ENCODE measurements at regions not wholly inside any gene's neighbourhood (a gene's known extent, or its start where the extent isn't known, plus 50 kb on each side); places are given as distances from the start of the nearest gene placed in this dataset.
"Not testable (repeated sequence)": the region's sequence is repeated elsewhere in the genome, so short reads cannot be mapped to it uniquely, and the experiment has no call there.

DNA sequence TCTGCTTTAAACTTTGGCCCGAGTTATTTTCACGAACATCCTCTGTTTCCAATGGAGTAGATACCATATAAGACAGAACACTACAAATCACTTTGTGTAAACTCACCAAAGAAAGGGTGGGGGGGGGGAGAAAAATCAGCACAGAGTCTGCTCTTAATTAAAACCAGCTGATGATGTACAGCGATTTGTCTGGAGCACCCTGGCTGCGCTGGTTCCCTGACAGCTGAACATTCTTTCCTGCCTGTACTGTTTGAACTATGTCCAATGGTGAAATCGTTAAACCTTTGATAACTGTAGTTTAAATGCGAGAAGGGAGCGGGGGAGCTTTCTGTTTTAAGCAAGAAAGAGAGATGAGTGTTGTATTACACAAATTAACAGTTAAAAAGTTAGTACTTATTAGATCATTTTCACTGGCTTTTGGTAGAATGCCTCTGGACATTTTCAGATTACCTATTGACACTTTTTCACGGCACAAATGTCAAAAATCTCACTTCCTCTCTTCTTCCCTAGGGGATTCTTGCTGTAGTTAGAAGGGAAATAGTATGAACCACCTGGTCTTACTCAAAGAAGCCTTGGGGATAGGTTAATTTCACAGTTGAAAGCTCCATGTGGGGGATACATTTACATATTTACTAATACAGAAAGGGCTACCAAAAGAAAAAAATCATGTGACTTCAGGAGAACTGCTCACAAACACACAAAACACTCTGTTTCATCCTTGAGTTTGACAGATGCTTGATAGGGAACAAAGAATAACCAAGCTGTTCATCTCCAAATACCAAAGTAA is 140.2 kb upstream of the RUNX1 start:
- Mint-ChIP-seq H3K27me3 (peaks cover 3% of the 10 kb centered on the region), H3K36me3 (ENCODE audit: low read depth) (no peaks in the 10 kb centered on the region), H3K4me3 (no peak overlapping the region), H3K4me1 (ENCODE audit: low read depth) (peaks cover 31% of the 10 kb centered on the region), H3K27ac (peak overlapping the region; percentile 79), H3K9me3 (peaks cover 4% of the 10 kb centered on the region)

DNA sequence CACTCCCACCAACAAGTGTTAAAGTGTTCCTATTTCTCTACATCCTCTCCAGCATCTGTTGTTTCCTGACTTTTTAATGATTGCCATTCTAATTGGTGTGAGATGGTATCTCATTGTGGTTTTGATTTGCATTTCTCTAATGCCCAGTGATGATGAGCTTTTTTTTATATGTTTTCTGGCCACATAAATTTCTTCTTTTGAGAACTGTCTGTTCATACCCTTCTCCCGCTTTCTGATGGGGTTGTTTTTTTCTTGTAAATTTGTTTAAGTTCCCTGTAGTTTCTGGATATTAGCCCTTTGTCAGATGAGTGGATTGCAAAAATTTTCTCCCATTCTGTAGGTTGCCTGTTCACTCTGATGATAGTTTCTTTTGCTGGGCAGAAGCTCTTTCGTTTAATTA is 134.3 kb upstream of the RUNX1 start:
- H3K4me3 Mint-ChIP-seq; H3K27me3 Mint-ChIP-seq; H3K36me3 Mint-ChIP-seq (ENCODE audit: low read depth); H3K27ac Mint-ChIP-seq; H3K9me3 Mint-ChIP-seq: not testable (repeated sequence)
- peaks cover 29% of the 10 kb centered on the region for H3K4me1 Mint-ChIP-seq (ENCODE audit: low read depth)

DNA sequence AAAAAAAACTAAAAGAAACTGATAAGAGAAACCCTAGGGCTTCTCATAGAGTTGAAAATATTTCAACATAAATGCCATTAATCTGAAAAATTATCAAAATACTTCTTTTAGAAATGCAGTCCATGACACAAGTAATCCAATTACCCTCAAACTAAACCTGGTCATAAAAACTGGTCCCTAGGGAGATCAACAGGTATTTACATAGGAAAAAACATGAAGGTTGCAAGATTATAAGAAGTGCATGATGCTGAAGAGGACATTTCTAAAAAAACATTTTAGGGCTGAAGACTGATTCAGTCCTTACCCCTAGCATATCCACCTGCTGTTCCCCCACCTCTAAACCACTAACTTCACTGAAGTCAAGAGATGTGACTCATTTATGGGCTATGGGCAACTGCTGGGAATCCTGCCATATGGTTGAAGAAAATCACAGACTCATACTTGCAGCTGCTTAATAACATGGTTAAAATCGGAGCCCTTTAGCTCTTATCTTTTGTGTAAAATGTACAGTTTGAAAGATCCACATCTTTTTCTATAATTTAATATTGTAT is 131.0 kb upstream of the RUNX1 start:
- Mint-ChIP-seq H3K27me3 (no peaks in the 10 kb centered on the region), H3K36me3 (ENCODE audit: low read depth) (no peaks in the 10 kb centered on the region), H3K9me3 (peaks cover 21% of the 10 kb centered on the region), H3K4me1 (ENCODE audit: low read depth) (peaks cover 26% of the 10 kb centered on the region), H3K27ac (no peak overlapping the region), H3K4me3 (no peak overlapping the region)

DNA sequence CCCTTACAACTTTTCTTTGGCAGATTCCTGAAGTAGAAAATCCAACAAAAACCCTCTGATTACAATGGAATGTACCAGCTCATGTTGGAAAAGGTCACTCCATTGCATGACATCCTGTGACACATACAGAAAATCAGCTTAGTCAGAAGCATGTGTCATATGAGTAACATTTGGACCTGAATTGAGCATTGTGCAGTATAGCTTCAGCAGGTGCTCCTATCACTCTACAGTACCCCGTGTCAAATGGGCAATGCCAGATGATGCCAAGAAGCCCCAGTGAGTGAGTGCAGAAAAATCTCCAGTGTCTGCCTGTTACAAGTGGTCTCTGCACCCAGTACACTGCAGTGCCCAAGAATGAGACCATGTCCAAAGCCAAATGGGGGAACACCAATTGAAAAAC is 129.7 kb upstream of the RUNX1 start:
- H3K36me3 Mint-ChIP-seq (ENCODE audit: low read depth), result no peaks in the 10 kb centered on the region
- no peak overlapping the region for H3K4me3 Mint-ChIP-seq
- no peaks in the 10 kb centered on the region for H3K27me3 Mint-ChIP-seq
- H3K27ac Mint-ChIP-seq, result peak overlapping the region; percentile 54
- H3K9me3 Mint-ChIP-seq, result peaks cover 24% of the 10 kb centered on the region
- peaks cover 26% of the 10 kb centered on the region for H3K4me1 Mint-ChIP-seq (ENCODE audit: low read depth)

DNA sequence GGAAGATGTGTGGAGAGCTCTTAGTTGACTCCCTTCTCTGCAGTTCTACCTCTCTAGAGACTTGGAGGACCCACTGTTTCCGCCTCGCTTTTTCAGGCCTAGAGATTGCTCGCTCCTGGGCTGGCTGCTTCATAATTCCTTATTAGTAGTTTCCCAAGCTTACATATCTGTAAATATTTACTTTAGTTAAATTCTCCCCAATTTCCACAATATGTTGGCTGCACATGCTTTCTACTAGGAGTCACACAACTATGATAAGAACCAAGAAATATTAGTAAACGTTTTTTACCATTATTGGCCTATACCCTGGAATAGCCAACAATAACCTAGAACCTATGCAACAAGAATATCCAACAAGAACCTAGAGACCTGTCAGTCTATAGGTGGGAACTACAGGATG is 129.0 kb upstream of the RUNX1 start:
- Mint-ChIP-seq H3K9me3 (peaks cover 28% of the 10 kb centered on the region), H3K4me3 (no peak overlapping the region), H3K27ac (no peak overlapping the region), H3K27me3 (no peaks in the 10 kb centered on the region), H3K36me3 (ENCODE audit: low read depth) (no peaks in the 10 kb centered on the region), H3K4me1 (ENCODE audit: low read depth) (peaks cover 31% of the 10 kb centered on the region)

DNA sequence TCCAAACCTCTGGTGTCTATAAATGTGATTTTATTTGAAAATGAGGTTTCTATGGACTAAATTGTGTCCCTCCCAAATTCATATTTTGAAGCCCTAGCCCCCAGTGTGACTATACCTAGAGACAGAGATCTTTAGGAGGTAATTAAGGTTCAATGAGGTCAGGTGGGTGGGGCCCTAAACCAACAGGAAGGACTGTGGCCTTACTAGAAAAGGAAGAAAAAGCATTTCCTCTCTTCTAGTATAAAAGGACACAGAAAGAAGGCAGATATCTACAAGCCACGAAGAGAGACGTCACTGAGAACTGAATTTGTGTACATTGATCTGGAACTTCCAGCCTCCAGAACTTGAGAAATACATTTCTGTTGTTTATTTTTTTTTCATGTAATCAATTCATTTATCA is 123.1 kb upstream of the RUNX1 start:
- H3K27ac Mint-ChIP-seq, result peak overlapping the region; percentile 3
- H3K9me3 Mint-ChIP-seq, result peaks cover 27% of the 10 kb centered on the region
- no peaks in the 10 kb centered on the region for H3K36me3 Mint-ChIP-seq (ENCODE audit: low read depth)
- no peak overlapping the region for H3K4me3 Mint-ChIP-seq
- peaks cover 35% of the 10 kb centered on the region for H3K4me1 Mint-ChIP-seq (ENCODE audit: low read depth)
- no peaks in the 10 kb centered on the region for H3K27me3 Mint-ChIP-seq

DNA sequence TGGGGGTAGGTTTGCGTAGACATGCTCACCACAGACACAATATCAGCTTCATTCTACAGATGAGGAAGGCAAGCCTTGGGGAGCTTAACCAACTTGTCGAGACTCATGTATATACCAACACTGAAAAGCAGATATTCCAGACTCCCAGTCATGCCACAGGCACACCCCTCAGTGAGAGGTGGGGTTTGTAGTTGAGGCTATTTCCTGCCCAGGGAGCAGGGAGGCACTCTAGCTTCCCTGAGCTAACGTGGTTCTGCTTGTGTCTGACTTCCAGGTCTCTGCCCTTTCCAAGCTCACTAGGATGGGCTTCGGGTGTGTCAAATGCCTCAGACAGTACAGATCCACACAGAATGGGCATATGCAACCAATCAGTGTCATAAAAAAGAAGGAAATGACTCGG is 122.3 kb upstream of the RUNX1 start:
- no peaks in the 10 kb centered on the region for H3K27me3 Mint-ChIP-seq
- no peak overlapping the region for H3K27ac Mint-ChIP-seq
- H3K4me1 Mint-ChIP-seq (ENCODE audit: low read depth), result peaks cover 35% of the 10 kb centered on the region
- peaks cover 27% of the 10 kb centered on the region for H3K9me3 Mint-ChIP-seq
- H3K4me3 Mint-ChIP-seq, result no peak overlapping the region
- no peaks in the 10 kb centered on the region for H3K36me3 Mint-ChIP-seq (ENCODE audit: low read depth)

DNA sequence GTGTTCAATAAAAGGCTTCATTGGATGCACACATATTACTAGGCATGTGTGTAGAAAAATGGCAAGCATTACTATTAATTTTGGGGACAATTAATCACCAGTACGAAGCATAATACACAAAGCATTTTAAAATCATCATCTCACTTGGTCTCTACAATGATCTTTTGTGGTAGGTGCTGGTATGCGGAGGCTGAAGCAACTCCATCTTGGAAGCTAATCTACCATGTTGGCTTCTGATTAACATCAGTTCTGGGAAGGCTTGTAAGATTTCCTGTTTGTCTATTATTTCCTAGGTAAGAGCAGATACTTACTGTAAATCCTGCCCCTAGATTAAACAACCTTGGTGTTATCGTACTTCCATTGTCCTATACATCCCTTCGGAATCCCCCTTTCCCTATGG is 121.7 kb upstream of the RUNX1 start:
- peaks cover 35% of the 10 kb centered on the region for H3K4me1 Mint-ChIP-seq (ENCODE audit: low read depth)
- H3K36me3 Mint-ChIP-seq (ENCODE audit: low read depth), result no peaks in the 10 kb centered on the region
- H3K27me3 Mint-ChIP-seq, result no peaks in the 10 kb centered on the region
- H3K4me3 Mint-ChIP-seq, result no peak overlapping the region
- peaks cover 21% of the 10 kb centered on the region for H3K9me3 Mint-ChIP-seq
- H3K27ac Mint-ChIP-seq, result no peak overlapping the region

DNA sequence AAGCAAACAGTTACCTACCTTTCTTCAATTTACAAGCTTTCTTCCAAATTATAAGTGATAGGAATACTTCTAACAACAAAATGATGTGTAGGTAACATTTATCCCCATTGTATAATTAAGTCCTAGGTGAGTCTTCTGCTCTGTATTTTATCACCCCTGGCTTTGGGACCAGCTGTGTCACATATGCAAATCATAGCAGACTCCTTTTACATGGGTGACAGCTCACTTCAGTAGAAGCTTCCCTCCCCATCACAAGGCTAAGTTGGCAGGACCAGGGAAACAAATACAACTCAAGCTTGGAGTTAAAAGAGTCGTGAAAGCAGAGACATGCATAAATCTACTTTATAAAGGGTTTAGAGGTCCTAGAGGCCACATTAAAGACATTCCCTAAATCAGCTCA is 121.1 kb upstream of the RUNX1 start:
- no peak overlapping the region for H3K4me3 Mint-ChIP-seq
- H3K36me3 Mint-ChIP-seq (ENCODE audit: low read depth), result no peaks in the 10 kb centered on the region
- no peak overlapping the region for H3K27ac Mint-ChIP-seq
- H3K27me3 Mint-ChIP-seq, result no peaks in the 10 kb centered on the region
- H3K9me3 Mint-ChIP-seq, result peaks cover 21% of the 10 kb centered on the region
- peaks cover 35% of the 10 kb centered on the region for H3K4me1 Mint-ChIP-seq (ENCODE audit: low read depth)

DNA sequence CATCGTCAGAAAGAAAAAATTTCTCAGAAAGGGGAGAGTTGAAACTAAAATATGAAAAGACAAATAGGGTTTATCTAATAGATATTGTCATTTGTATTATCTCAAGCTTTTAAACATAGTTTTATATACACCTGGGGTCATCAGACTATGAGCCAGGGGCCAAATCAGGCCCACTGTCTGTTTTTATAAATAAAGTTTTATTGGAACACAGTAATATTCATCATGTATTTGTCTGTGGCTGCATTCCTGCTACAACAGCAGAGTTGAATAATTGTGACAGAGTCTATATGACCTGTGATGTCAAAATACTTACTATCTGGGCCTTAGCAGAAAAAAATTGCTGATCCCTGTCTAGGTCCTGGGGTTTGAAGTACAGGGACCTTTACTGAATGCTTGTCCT is 120.5 kb upstream of the RUNX1 start:
- peaks cover 21% of the 10 kb centered on the region for H3K9me3 Mint-ChIP-seq
- no peak overlapping the region for H3K27ac Mint-ChIP-seq
- H3K4me3 Mint-ChIP-seq, result no peak overlapping the region
- peaks cover 35% of the 10 kb centered on the region for H3K4me1 Mint-ChIP-seq (ENCODE audit: low read depth)
- no peaks in the 10 kb centered on the region for H3K27me3 Mint-ChIP-seq
- H3K36me3 Mint-ChIP-seq (ENCODE audit: low read depth), result no peaks in the 10 kb centered on the region

DNA sequence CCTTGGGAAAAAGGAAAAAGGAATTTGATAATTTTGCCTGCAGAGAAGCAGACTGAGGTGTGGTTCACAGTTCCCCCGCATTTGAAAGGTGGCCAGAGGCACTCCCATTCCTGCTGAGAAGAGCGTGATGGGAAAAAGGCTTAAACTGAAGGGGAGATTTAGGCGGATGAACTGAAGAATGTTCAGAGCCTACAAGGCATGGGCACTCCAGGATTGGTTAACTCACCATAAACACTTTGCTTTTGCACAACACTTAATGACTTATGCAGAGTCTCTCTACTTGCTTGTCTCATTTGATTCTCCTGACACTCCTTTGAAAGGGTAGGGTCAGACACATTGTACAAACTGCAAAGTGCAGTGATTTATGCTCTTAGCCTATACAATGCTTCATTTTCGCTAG is 119.6 kb upstream of the RUNX1 start:
- peaks cover 35% of the 10 kb centered on the region for H3K4me1 Mint-ChIP-seq (ENCODE audit: low read depth)
- H3K36me3 Mint-ChIP-seq (ENCODE audit: low read depth), result no peaks in the 10 kb centered on the region
- H3K4me3 Mint-ChIP-seq, result no peak overlapping the region
- no peak overlapping the region for H3K27ac Mint-ChIP-seq
- H3K9me3 Mint-ChIP-seq, result peaks cover 20% of the 10 kb centered on the region
- no peaks in the 10 kb centered on the region for H3K27me3 Mint-ChIP-seq

DNA sequence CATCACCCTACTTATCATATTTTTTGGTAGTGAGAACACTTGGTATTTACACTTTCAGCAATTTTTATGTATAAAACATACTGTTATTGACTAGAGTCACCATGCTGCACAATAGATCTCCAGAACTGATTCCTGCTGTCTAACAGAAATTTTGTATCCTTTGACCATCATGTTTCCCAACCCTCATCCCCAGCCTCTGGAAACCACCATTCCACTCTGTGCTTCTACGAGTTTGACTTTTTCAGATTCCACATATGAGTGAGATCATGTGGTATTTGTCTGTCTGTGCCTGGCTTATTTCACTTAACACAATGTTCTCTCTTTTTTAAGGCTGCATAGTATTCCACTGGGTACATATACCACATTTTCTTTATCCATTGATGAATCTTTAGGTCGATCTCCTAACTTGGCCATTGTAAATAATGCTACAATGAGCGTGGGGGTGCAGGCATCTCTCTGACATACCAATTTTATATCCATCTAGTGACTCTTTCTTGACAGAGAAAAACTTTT is 115.9 kb upstream of the RUNX1 start:
- Mint-ChIP-seq H3K27me3 (no peaks in the 10 kb centered on the region), H3K36me3 (ENCODE audit: low read depth) (no peaks in the 10 kb centered on the region), H3K4me3 (no peak overlapping the region), H3K27ac (no peak overlapping the region), H3K4me1 (ENCODE audit: low read depth) (no peaks in the 10 kb centered on the region), H3K9me3 (peaks cover 15% of the 10 kb centered on the region)

DNA sequence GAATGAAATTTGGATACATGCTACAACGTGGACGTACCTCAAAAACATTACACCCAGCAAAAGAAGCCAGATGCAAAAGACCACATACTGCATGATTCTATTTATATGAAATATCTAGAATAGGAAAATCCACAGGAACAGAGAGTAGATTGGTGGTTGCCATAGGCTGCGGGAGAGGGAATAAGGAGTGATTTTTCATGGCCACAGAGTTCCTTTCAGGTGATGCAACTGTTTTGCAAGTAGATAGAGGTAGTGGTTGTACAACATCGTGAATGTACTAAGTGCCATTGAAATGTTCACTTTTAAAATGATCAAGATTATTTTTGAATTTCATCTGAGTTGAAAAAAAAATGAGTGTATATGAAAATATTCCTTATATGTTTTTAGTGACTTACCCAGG is 115.3 kb upstream of the RUNX1 start:
- Mint-ChIP-seq H3K36me3 (ENCODE audit: low read depth) (no peaks in the 10 kb centered on the region), H3K4me1 (ENCODE audit: low read depth) (no peaks in the 10 kb centered on the region), H3K27me3 (no peaks in the 10 kb centered on the region), H3K27ac (no peak overlapping the region), H3K9me3 (peaks cover 15% of the 10 kb centered on the region), H3K4me3 (no peak overlapping the region)

DNA sequence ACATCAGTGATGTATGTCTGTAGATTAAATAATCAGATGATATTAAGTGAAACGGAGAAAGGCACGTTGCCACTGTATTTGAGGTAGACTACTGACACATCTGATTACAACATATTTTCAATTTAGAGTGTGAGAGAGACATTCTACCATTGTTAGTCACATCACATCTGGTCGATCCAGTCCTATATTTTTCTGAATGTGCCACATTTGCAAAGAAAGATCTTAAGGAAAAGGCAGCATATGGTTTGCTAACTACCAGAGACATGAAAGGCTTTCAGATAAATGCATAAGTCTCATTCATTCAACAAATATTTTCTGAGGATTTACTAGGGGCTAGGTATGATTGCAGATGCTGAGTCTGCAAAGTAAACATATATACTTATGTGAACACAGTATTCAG is 114.3 kb upstream of the RUNX1 start:
- no peak overlapping the region for H3K4me3 Mint-ChIP-seq
- no peaks in the 10 kb centered on the region for H3K36me3 Mint-ChIP-seq (ENCODE audit: low read depth)
- no peaks in the 10 kb centered on the region for H3K4me1 Mint-ChIP-seq (ENCODE audit: low read depth)
- no peaks in the 10 kb centered on the region for H3K27me3 Mint-ChIP-seq
- no peak overlapping the region for H3K27ac Mint-ChIP-seq
- H3K9me3 Mint-ChIP-seq, result peaks cover 15% of the 10 kb centered on the region

DNA sequence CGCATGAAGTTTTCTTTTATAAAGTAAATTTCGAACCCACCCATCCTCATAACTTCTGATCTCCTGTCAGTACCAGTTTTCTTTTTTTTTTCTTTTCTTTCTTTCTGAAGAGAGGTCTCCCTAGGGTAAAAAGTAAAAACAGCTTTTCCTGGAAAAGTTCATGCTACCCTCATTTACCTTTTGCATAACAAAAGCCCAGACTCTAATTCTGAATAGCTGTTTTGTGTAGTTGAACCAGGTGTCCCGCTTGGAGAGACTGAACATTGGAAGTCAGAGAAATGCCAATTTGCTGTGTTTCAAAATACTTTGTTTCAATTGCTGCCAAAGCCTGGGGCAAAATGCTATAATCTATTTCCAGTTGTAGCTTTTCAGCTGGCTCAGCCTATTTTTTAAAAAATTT is 113.7 kb upstream of the RUNX1 start:
- H3K4me1 Mint-ChIP-seq (ENCODE audit: low read depth), result no peaks in the 10 kb centered on the region
- peaks cover 20% of the 10 kb centered on the region for H3K9me3 Mint-ChIP-seq
- no peak overlapping the region for H3K27ac Mint-ChIP-seq
- H3K36me3 Mint-ChIP-seq (ENCODE audit: low read depth), result no peaks in the 10 kb centered on the region
- no peaks in the 10 kb centered on the region for H3K27me3 Mint-ChIP-seq
- H3K4me3 Mint-ChIP-seq, result no peak overlapping the region

DNA sequence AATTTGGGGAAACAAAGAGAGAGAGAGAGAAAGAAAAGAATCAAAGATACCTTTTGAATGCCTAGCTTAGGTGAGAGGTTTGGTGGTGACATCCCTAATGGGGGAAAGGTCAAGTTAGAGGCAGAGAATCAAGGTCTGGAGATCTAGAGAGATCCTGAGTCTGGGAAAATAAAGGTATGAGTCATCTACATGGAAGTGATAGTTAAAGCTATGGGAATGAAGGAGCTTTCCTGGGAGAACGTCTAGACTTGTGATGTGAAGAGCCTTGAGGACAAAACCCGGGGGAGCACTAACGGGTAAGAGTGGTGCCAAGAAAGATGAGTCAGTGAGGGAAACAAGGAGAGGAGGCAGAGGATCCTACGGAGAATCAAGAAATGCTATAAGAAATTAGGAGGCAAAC is 110.8 kb upstream of the RUNX1 start:
- Mint-ChIP-seq H3K27me3 (no peaks in the 10 kb centered on the region), H3K4me3 (no peak overlapping the region), H3K27ac (no peak overlapping the region), H3K36me3 (ENCODE audit: low read depth) (no peaks in the 10 kb centered on the region), H3K9me3 (peaks cover 22% of the 10 kb centered on the region), H3K4me1 (ENCODE audit: low read depth) (peaks cover 6% of the 10 kb centered on the region)
